Activated CD8-positive, alpha-beta T cell treated with anti-CD3 and anti-CD28 coated beads for 36 hours (primary cell): ENCODE measurements at regions not wholly inside any gene's neighbourhood (a gene's known extent, or its start where the extent isn't known, plus 50 kb on each side); places are given as distances from the start of the nearest gene placed in this dataset.
A peak's percentile ranks its signal among the peaks of the same experiment; 100 is the strongest.

Source experiments
- ATAC-seq: fragments of 200-7000 bp; cut with Tn5 transposase; one replicate; pipeline ENCODE4 v1.10.0; 2021; ENCODE audit warnings: mild to moderate bottlenecking, moderate library complexity
- CTCF ChIA-PET: fragments of 350-600 bp; sonication (Branson Sonifier 250); formaldehyde crosslinking; loops from one replicate; lab custom pipeline; 2021; ENCODE audit warnings: antibody characterized with exemption; lab: Charles Lee
- POLR2A ChIA-PET: fragments of 350-600 bp; sonication (Branson Sonifier 250); formaldehyde crosslinking; loops from one replicate; lab custom pipeline; 2021; ENCODE audit warnings: antibody characterized with exemption; lab: Charles Lee
- DNase-seq: peaks from one replicate; pipeline ENCODE4 v3.0.0-alpha.2; 2020
- H3K27ac Mint-ChIP-seq: one replicate; pipeline ENCODE4 v1.8.0; 2021; ENCODE audit warnings: mild to moderate bottlenecking, mixed read lengths
- H3K27me3 Mint-ChIP-seq: one replicate; pipeline ENCODE4 v1.8.0; 2021; ENCODE audit warnings: mixed read lengths
- H3K36me3 Mint-ChIP-seq: one replicate; pipeline ENCODE4 v1.8.0; 2021; ENCODE audit warnings: low read depth, mixed read lengths
- H3K4me1 Mint-ChIP-seq: one replicate; pipeline ENCODE4 v1.8.0; 2021; ENCODE audit warnings: low read depth, mixed read lengths
- H3K4me3 Mint-ChIP-seq: one replicate; pipeline ENCODE4 v1.8.0; 2021; ENCODE audit warnings: mild to moderate bottlenecking, moderate library complexity, mixed read lengths
- H3K9me3 Mint-ChIP-seq: one replicate; pipeline ENCODE4 v1.8.0; 2021; ENCODE audit warnings: mixed read lengths
- intact Hi-C: fragments of 100-400 bp; cut with micrococcal nuclease; formaldehyde crosslinking; loops from one replicate; pipeline ENCODE4 v1.10.0; 2022
- TF ChIP-seq, protein P1 (sequence below): fragments of 200-600 bp; IDR thresholded peaks from one replicate; pipeline ENCODE4 v1.8.0; 2022; ENCODE audit warnings: antibody characterized with exemption, mild to moderate bottlenecking

DNA sequence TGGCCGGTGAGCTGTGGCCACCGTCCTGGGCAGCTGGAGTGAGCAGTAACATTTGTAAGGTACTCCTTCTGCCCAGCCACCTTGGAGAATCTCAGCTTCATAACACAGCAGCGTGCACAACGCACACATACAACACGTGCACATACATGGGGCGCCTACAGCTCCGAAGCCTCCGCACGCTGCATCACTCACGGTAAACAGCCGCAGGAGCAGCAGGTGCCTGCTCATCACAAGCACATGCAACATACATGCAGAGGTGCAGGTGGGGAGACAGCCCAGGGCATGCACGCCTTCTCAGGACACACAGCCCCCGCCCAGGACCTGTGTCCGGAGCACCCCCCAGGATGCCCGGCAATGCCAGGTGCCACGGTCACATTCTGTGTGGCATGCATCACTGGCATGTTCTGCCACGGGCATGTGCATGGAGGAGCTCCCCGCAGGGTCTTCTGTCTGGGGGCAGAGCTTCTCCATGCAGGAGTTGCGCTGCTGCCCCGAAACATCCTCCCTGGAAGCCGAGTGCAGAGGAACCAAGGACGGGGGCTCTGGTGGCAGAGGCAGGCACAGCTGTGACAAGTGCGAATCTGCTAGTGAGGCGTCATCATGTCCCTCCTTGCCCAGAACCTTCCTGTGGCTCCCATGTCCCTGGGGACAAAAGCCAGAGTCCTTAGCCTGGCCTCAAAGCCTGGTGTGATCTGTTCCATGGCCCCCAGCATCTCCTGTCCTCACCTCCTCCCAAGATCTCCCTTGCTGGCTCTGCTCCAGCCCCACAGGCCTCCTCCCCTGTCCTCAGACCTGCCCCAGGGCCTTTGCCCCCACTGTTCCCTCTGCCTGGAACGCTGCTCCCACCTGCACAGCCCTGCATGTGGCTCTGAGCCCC is 184.0 kb upstream of the GSE1 start:
- TF ChIP-seq, protein P1, sequence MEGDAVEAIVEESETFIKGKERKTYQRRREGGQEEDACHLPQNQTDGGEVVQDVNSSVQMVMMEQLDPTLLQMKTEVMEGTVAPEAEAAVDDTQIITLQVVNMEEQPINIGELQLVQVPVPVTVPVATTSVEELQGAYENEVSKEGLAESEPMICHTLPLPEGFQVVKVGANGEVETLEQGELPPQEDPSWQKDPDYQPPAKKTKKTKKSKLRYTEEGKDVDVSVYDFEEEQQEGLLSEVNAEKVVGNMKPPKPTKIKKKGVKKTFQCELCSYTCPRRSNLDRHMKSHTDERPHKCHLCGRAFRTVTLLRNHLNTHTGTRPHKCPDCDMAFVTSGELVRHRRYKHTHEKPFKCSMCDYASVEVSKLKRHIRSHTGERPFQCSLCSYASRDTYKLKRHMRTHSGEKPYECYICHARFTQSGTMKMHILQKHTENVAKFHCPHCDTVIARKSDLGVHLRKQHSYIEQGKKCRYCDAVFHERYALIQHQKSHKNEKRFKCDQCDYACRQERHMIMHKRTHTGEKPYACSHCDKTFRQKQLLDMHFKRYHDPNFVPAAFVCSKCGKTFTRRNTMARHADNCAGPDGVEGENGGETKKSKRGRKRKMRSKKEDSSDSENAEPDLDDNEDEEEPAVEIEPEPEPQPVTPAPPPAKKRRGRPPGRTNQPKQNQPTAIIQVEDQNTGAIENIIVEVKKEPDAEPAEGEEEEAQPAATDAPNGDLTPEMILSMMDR: no peak
- peak; percentile 0 for DNase-seq
- no peak for ATAC-seq
- intact Hi-C loops: no loop called here
- ChIA-PET CTCF (interaction anchor here (0.6 to 2.8 kb wide), 15 partner anchors 9 to 325 kb away, joined by 3 to 20 read pairs (median 4); no protein-coding TSS in a partner anchor), POLR2A (no interaction called here)
- H3K27me3 Mint-ChIP-seq: no peaks in the 10 kb centered on the region
- H3K4me1 Mint-ChIP-seq: no peaks in the 10 kb centered on the region
- no peaks in the 10 kb centered on the region for H3K36me3 Mint-ChIP-seq
- no peaks in the 10 kb centered on the region for H3K9me3 Mint-ChIP-seq
- H3K27ac Mint-ChIP-seq: no peak overlapping the region
- no peak overlapping the region for H3K4me3 Mint-ChIP-seq

GRCh38 chr16:85429776-85430522 is 183.2 kb upstream of the GSE1 start:
- DNase-seq (no peak), ATAC-seq (no peak)
- TF ChIP-seq, protein P1: no peak
- Mint-ChIP-seq H3K36me3 (no peaks in the 10 kb centered on the region), H3K27ac (no peak overlapping the region), H3K4me1 (no peaks in the 10 kb centered on the region), H3K27me3 (no peaks in the 10 kb centered on the region), H3K4me3 (no peak overlapping the region), H3K9me3 (no peaks in the 10 kb centered on the region)
- CTCF ChIA-PET: interaction anchor here (0.6 to 2.8 kb wide), 6 partner anchors 10 to 325 kb away, joined by 3 to 20 read pairs (median 6); no protein-coding TSS in a partner anchor
- intact Hi-C loops: no loop called here
- POLR2A ChIA-PET: no interaction called here

- no peak for DNase-seq
- intact Hi-C loops: no loop called here
Measured at GRCh38 chr16:85430523-85431421, 182.3 kb upstream of the GSE1 start.

GRCh38 chr16:85431431-85432124 is 181.5 kb upstream of the GSE1 start:
- DNase-seq (no peak), ATAC-seq (no peak)
- Mint-ChIP-seq H3K4me1 (no peaks in the 10 kb centered on the region), H3K27ac (no peak overlapping the region), H3K4me3 (no peak overlapping the region), H3K36me3 (no peaks in the 10 kb centered on the region), H3K27me3 (no peaks in the 10 kb centered on the region), H3K9me3 (no peaks in the 10 kb centered on the region)
- intact Hi-C loops: no loop called here
- CTCF ChIA-PET: interaction anchor here (1.0 to 1.9 kb wide), 3 partner anchors 10 to 185 kb away, joined by 4 to 8 read pairs (median 7); no protein-coding TSS in a partner anchor
- TF ChIP-seq, protein P1: no peak
- POLR2A ChIA-PET: interaction anchor here (1.1 kb wide), 1 partner anchor 16 kb away, joined by 3 read pairs; no protein-coding TSS in a partner anchor

More at GRCh38 chr16:85430523-85431421, 182.3 kb upstream of the GSE1 start:
- Mint-ChIP-seq H3K9me3 (no peaks in the 10 kb centered on the region), H3K4me1 (no peaks in the 10 kb centered on the region), H3K27ac (no peak overlapping the region), H3K36me3 (no peaks in the 10 kb centered on the region), H3K27me3 (no peaks in the 10 kb centered on the region), H3K4me3 (no peak overlapping the region)
- ATAC-seq: no peak
- CTCF ChIA-PET: interaction anchor here (1.0 to 1.9 kb wide), 3 partner anchors 9 to 185 kb away, joined by 4 to 8 read pairs (median 7); no protein-coding TSS in a partner anchor
- POLR2A ChIA-PET: no interaction called here
- TF ChIP-seq, protein P1: no peak
